ENCODE measurements at regions not wholly inside any gene's neighbourhood (a gene's known extent, or its start where the extent isn't known, plus 50 kb on each side); places are given as distances from the start of the nearest gene placed in this dataset.
"Not testable (repeated sequence)": the region's sequence is repeated elsewhere in the genome, so short reads cannot be mapped to it uniquely, and the experiment has no call there.

GRCh38 chr2:53028746-53029423, 738.7 kb upstream of the CHAC2 start:
- CTCF ChIA-PET = no interaction called here
- no peak for DNase-seq (ENCODE audit: low spot score)
- H3K27ac ChIP-seq = no peak overlapping the region
- POLR2A ChIA-PET (ENCODE audit: low non-redundant PET) = no interaction called here
- no peak for TF ChIP-seq CTCF (conservative IDR thresholded peaks at IDR 0.05; ENCODE audit: low read depth)

GRCh38 chr2:53028225-53028624, 739.4 kb upstream of the CHAC2 start:
- DNase-seq (ENCODE audit: low spot score) = no peak
- H3K27ac ChIP-seq = no peak overlapping the region
- ChIA-PET CTCF (no interaction called here), POLR2A (ENCODE audit: low non-redundant PET) (no interaction called here)
- no peak for TF ChIP-seq CTCF (conservative IDR thresholded peaks at IDR 0.05; ENCODE audit: low read depth)

- DNase-seq (ENCODE audit: low spot score); CTCF ChIA-PET; POLR2A ChIA-PET (ENCODE audit: low non-redundant PET); H3K27ac ChIP-seq: not testable (repeated sequence)
Measured at GRCh38 chr2:53022248-53022647, 745.4 kb upstream of the CHAC2 start.

- POLR2A ChIA-PET (ENCODE audit: low non-redundant PET) = no interaction called here
- no peak overlapping the region for H3K27ac ChIP-seq
- TF ChIP-seq CTCF (conservative IDR thresholded peaks at IDR 0.05; ENCODE audit: low read depth) = no peak
- no peak for DNase-seq (ENCODE audit: low spot score)
- CTCF ChIA-PET = no interaction called here
Measured at GRCh38 chr2:53021828-53022227, 745.8 kb upstream of the CHAC2 start.

DNA sequence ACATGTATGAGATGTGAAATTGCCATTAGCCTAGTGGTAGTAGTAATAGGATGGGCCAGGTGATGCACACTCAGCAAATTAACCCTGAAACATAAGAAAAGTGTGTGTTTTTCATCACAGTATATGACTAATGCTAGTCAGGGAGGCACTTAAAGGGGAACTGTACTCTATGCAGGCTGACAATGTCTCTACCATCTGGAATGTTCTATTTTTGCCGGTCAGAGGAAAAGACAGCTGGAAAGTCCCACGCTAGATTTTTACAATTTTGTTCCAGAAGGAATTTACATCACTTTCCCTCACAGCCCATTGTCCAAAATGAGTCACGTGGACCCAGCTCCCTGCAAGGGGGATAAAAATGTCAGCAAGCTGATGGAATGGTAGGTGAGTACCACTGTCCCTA, 746.3 kb upstream of the CHAC2 start:
- CTCF ChIA-PET = no interaction called here
- POLR2A ChIA-PET (ENCODE audit: low non-redundant PET) = no interaction called here
- no peak for DNase-seq (ENCODE audit: low spot score)
- no peak overlapping the region for H3K27ac ChIP-seq
- no peak for TF ChIP-seq CTCF (conservative IDR thresholded peaks at IDR 0.05; ENCODE audit: low read depth)

- no peak overlapping the region for H3K27ac ChIP-seq
- CTCF ChIA-PET = interaction anchor here (0.6 kb wide), 1 partner anchor 211 kb away, joined by 6 read pairs; no protein-coding TSS in a partner anchor
- POLR2A ChIA-PET (ENCODE audit: low non-redundant PET) = no interaction called here
- no peak for TF ChIP-seq CTCF (conservative IDR thresholded peaks at IDR 0.05; ENCODE audit: low read depth)
- DNase-seq (ENCODE audit: low spot score) = peak; percentile 9
Measured at GRCh38 chr2:53018825-53019425, 748.7 kb upstream of the CHAC2 start.

- no peak for DNase-seq (ENCODE audit: low spot score)
- ChIA-PET POLR2A (ENCODE audit: low non-redundant PET) (no interaction called here), CTCF (interaction anchor here (0.6 kb wide), 1 partner anchor 1811 kb away, joined by 3 read pairs; no protein-coding TSS in a partner anchor)
- no peak overlapping the region for H3K27ac ChIP-seq
- no peak for TF ChIP-seq CTCF (conservative IDR thresholded peaks at IDR 0.05; ENCODE audit: low read depth)
Measured at GRCh38 chr2:53006980-53007379, 760.6 kb upstream of the CHAC2 start.
